GM12873 (cell line): ENCODE measurements at regions not wholly inside any gene's neighbourhood (a gene's known extent, or its start where the extent isn't known, plus 50 kb on each side); places are given as distances from the start of the nearest gene placed in this dataset.

Source experiments
- CTCF ChIP-seq: IDR thresholded peaks from 2 replicates; pipeline ENCODE4 v1.5.1; 2012; ENCODE audit warnings: low read depth, mild to moderate bottlenecking, moderate library complexity, low read length, control low read depth; ENCODE audit not compliant: insufficient read depth; ENCODE audit errors: missing control alignments

- TF ChIP-seq CTCF = no peak
These were observed 352.5 kb downstream of the ZNF326 start for GRCh38 chr1:90347366-90347765.

GRCh38 chr1:90346757-90347156 lies 351.8 kb downstream of the ZNF326 start:
- no peak for TF ChIP-seq CTCF

- no peak for TF ChIP-seq CTCF
These were observed 351.4 kb downstream of the ZNF326 start for GRCh38 chr1:90346349-90346748.

GRCh38 chr1:90344963-90345730 lies 350.2 kb downstream of the ZNF326 start:
- TF ChIP-seq CTCF = no peak

GRCh38 chr1:90341516-90341915 lies 346.6 kb downstream of the ZNF326 start:
- TF ChIP-seq CTCF = no peak

GRCh38 chr1:90340606-90341005 lies 345.7 kb downstream of the ZNF326 start:
- TF ChIP-seq CTCF = no peak

- TF ChIP-seq CTCF = no peak
These were observed 344.9 kb downstream of the ZNF326 start for GRCh38 chr1:90339811-90340210.
